BJ (cell line): ENCODE measurements at regions not wholly inside any gene's neighbourhood (a gene's known extent, or its start where the extent isn't known, plus 50 kb on each side); places are given as distances from the start of the nearest gene placed in this dataset.

Experiments used
- CTCF ChIA-PET: fragments of 350-600 bp; formaldehyde crosslinking; extraction: SDS; loops from one replicate; lab custom pipeline; 2021; ENCODE audit warnings: antibody characterized with exemption, inconsistent platforms; lab: Yijun Ruan, JAX
- POLR2A ChIA-PET: fragments of 300-600 bp; sonication (Branson Sonifier 250); formaldehyde crosslinking; extraction: SDS; loops from one replicate; lab custom pipeline; 2021; ENCODE audit warnings: antibody characterized with exemption; lab: Charles Lee
- DNase-seq: peaks from one replicate; pipeline ENCODE4 v3.0.0-alpha.2; 2011; ENCODE audit warnings: low read depth
- H3K27me3 ChIP-seq: 2 replicates; pipeline ENCODE4 v1.6.0; 2011; ENCODE audit warnings: low read length; ENCODE audit not compliant: control insufficient read depth, insufficient read depth
- H3K36me3 ChIP-seq: 2 replicates; pipeline ENCODE4 v1.5.1; 2011; ENCODE audit warnings: low read length; ENCODE audit not compliant: control insufficient read depth, insufficient read depth
- H3K4me3 ChIP-seq: 2 replicates; pipeline ENCODE4 v1.5.1; 2011; ENCODE audit warnings: low read depth, mild to moderate bottlenecking, control low read depth, low read length
- CTCF ChIP-seq: IDR thresholded peaks from 2 replicates; pipeline ENCODE4 v1.5.1; 2011; ENCODE audit warnings: low read depth, mild to moderate bottlenecking, control low read depth, inconsistent platforms, low read length, moderate library complexity; ENCODE audit not compliant: insufficient read depth

- ChIA-PET POLR2A (no interaction called here), CTCF (interaction anchor here (0.9 kb wide), 1 partner anchor 19 kb away, joined by 3 read pairs; no protein-coding TSS in a partner anchor)
- Histone ChIP-seq H3K4me3 (no peak overlapping the region), H3K27me3 (no peaks in the 10 kb centered on the region), H3K36me3 (no peaks in the 10 kb centered on the region)
- TF ChIP-seq CTCF, result no peak
- no peak for DNase-seq
Measured at GRCh38 chr2:42878581-42878980, 86.2 kb upstream of the HAAO start.

GRCh38 chr2:42877936-42878335 is 85.6 kb upstream of the HAAO start:
- POLR2A ChIA-PET, result no interaction called here
- Histone ChIP-seq H3K36me3 (no peaks in the 10 kb centered on the region), H3K4me3 (no peak overlapping the region), H3K27me3 (no peaks in the 10 kb centered on the region)
- CTCF ChIA-PET, result interaction anchor here (0.9 to 1.2 kb wide), 3 partner anchors 12 to 26 kb away, joined by 3 read pairs; no protein-coding TSS in a partner anchor
- DNase-seq, result no peak
- no peak for TF ChIP-seq CTCF

GRCh38 chr2:42877511-42877910 is 85.1 kb upstream of the HAAO start:
- POLR2A ChIA-PET, result no interaction called here
- CTCF ChIA-PET, result interaction anchor here (0.9 to 1.2 kb wide), 3 partner anchors 12 to 27 kb away, joined by 3 read pairs; no protein-coding TSS in a partner anchor
- Histone ChIP-seq H3K4me3 (no peak overlapping the region), H3K27me3 (no peaks in the 10 kb centered on the region), H3K36me3 (no peaks in the 10 kb centered on the region)
- TF ChIP-seq CTCF, result no peak
- DNase-seq, result no peak

GRCh38 chr2:42876326-42876751 is 84.0 kb upstream of the HAAO start:
- H3K27me3 ChIP-seq, result no peaks in the 10 kb centered on the region
- H3K36me3 ChIP-seq, result no peaks in the 10 kb centered on the region
- CTCF ChIA-PET, result interaction anchor here (0.9 to 1.7 kb wide), 3 partner anchors 8 to 53 kb away, joined by 3 read pairs; no protein-coding TSS in a partner anchor
- TF ChIP-seq CTCF, result no peak
- no peak overlapping the region for H3K4me3 ChIP-seq
- POLR2A ChIA-PET, result no interaction called here
- peak; percentile 51 for DNase-seq

GRCh38 chr2:42875880-42876279 is 83.5 kb upstream of the HAAO start:
- TF ChIP-seq CTCF, result no peak
- Histone ChIP-seq H3K4me3 (no peak overlapping the region), H3K36me3 (no peaks in the 10 kb centered on the region), H3K27me3 (no peaks in the 10 kb centered on the region)
- DNase-seq, result no peak
- ChIA-PET CTCF (interaction anchor here (0.9 to 1.7 kb wide), 3 partner anchors 9 to 54 kb away, joined by 3 read pairs; no protein-coding TSS in a partner anchor), POLR2A (no interaction called here)
